Heart right ventricle (tissue), 16 donors: ENCODE measurements at regions not wholly inside any gene's neighbourhood (a gene's known extent, or its start where the extent isn't known, plus 50 kb on each side); places are given as distances from the start of the nearest gene placed in this dataset.

Experiments
- ATAC-seq, 8 donors: fragments of 200-7000 bp; cut with Tn5 transposase; one replicate each; pipeline ENCODE4 v1.9.1; 2020; ENCODE audit warnings: mild to moderate bottlenecking in 8 of 8, moderate library complexity in 8 of 8, moderate number of reproducible peaks in 1 of 8
- DNase-seq, 2 donors: peaks; one replicate each; pipeline ENCODE4 v3.0.0-alpha.2; 2020
- H3K27ac ChIP-seq, 10 donors: fragments of 200-600 bp; sonication (generic) in 2 of 10; one replicate each; pipeline versions ENCODE4 v1.5.0 to v1.8.0; 2020 to 2022; ENCODE audit warnings: mild to moderate bottlenecking in 3 of 10
- H3K27me3 ChIP-seq, 7 donors: fragments of 200-600 bp; one replicate each; pipeline ENCODE4 v1.8.0; 2021 to 2022; ENCODE audit warnings: mild to moderate bottlenecking in 2 of 7
- H3K36me3 ChIP-seq, 9 donors: fragments of 200-600 bp; sonication (generic) in 1 of 9; one replicate each; pipeline versions ENCODE4 v1.5.0 to v1.8.0; 2020 to 2022; ENCODE audit warnings: mild to moderate bottlenecking in 2 of 9
- H3K4me1 ChIP-seq, 9 donors: fragments of 200-600 bp; sonication (generic) in 1 of 9; one replicate each; pipeline versions ENCODE4 v1.5.0 to v1.8.0; 2020 to 2022; ENCODE audit warnings: mild to moderate bottlenecking in 4 of 9
- H3K4me3 ChIP-seq, 10 donors: fragments of 200-600 bp; sonication (generic) in 2 of 10; one replicate each; pipeline versions ENCODE4 v1.5.0 to v1.8.0; 2020 to 2022; ENCODE audit warnings: mild to moderate bottlenecking in 7 of 10, moderate library complexity in 2 of 10
- H3K9me3 ChIP-seq, 11 donors: fragments of 200-600 bp in 10 of 11; sonication (generic) in 2 of 11; one replicate each; pipeline versions ENCODE4 v1.5.0 to v1.8.0; 2013 to 2022; ENCODE audit warnings: mild to moderate bottlenecking in 2 of 11, control low read depth in 1 of 11, moderate library complexity in 1 of 11
- WGBS, 2 donors: extraction: QIAGEN DNeasy Blood & Tissue Kit; methylation state at CpG; one replicate each; pipeline ENCODE4 v1.1.7; 2013; ENCODE audit warnings: inconsistent platforms in 1 of 2; 5-methylcytosine and 5-hydroxymethylcytosine counted together
- intact Hi-C, 10 donors: fragments of 100-400 bp; cut with DNase I; formaldehyde crosslinking; loops; one replicate each; pipeline versions ENCODE4 v1.11.1 to v1.14.2; 2022
- TF ChIP-seq, protein P1 (sequence below), 9 donors: fragments of 200-600 bp; sonication (generic) in 2 of 9; IDR thresholded peaks; one replicate each; pipeline versions ENCODE4 v1.5.0 to v1.8.0; 2021 to 2022; ENCODE audit warnings: antibody characterized with exemption in 9 of 9, mild to moderate bottlenecking in 5 of 9, moderate library complexity in 1 of 9
- donor health status: Arrhythmogenic right ventricular cardiomyopathy.
- donor health status: ischemic (EF 13 %, LVEDD 7.1; RV severe dilation, severe dysfunction).
- donor health status: healthy with polysubstance abuse.
- donor health status: DM: no; HTN: yes; CAD: no.
- donor health status: DM: no; HTN: no; CAD: no.
- donor health status: ischemic (EF 25% LVEDD 6.9; RV normal size, moderate dysfunction).
- donor health status: ischemic (EF 25% LVEDD 5.7; RV mildly dilated, moderate dysfunction).
- donor health status: healthy.
- donor health status: DM: yes; HTN: yes; CAD: no.
- donor health status: Ischemic cardiomyopathy.
- donor health status: ischemic (EF 35%, LVEDD 5.7; RV mildly dilated, moderate dysfunction).
- donor health status: nonischemic (EF 11% LVEDD 7.7; RV severe dilation, severe dysfunction).
- donor health status: DM: yes; HTN: yes; CAD: no.
- donor health status: PGD.
- donor health status: ischemic (EF 29% LVEDD 5.4; RV normal size, mild dysfunction).
- donor health status: nonischemic (EF 23%, LVEDD 6.1; RV moderate dilation, normal function).

DNA sequence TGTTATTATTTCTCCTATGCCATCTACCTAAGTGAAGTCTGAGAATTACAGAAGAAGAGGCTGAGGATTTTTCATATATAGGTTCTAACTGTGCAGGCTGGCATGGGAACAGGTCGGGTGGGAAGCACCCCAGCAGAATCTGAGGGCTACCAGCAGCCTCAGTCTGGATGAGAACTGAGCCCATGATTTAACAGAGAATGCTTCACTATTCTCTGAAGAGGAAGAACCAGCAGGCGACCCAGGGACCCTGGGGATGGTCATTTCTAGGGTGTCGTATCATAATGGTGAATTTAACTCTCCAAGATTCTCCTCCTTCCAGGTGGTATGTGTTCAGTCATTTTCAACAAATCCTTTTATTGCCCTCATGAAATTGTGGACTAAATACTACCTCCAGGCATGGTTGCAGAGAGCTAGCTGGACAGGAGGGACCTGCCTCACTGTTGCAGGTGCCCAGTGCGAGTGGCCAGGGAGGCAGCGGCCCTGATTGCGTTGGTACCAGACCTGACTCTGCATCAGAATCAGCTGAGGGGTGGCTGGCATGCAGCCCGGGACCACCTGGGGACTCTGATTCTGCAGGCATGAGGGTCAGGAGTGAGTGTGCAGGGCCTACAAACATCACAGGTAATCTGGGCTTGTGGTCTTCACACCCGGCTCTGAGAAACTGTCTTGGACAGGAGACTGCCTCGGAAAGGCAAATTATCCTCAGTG is 272.2 kb downstream of the TSN start:
- no peak for ATAC-seq
- intact Hi-C loops: no loop called here
- TF ChIP-seq, protein P1, sequence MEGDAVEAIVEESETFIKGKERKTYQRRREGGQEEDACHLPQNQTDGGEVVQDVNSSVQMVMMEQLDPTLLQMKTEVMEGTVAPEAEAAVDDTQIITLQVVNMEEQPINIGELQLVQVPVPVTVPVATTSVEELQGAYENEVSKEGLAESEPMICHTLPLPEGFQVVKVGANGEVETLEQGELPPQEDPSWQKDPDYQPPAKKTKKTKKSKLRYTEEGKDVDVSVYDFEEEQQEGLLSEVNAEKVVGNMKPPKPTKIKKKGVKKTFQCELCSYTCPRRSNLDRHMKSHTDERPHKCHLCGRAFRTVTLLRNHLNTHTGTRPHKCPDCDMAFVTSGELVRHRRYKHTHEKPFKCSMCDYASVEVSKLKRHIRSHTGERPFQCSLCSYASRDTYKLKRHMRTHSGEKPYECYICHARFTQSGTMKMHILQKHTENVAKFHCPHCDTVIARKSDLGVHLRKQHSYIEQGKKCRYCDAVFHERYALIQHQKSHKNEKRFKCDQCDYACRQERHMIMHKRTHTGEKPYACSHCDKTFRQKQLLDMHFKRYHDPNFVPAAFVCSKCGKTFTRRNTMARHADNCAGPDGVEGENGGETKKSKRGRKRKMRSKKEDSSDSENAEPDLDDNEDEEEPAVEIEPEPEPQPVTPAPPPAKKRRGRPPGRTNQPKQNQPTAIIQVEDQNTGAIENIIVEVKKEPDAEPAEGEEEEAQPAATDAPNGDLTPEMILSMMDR (IDR thresholded peaks at IDR 0.05): no peak
- peaks cover 0 to 8% (median 0%) of the 10 kb centered on the region in 9 donors for H3K4me1 ChIP-seq
- no peak overlapping the region for H3K27ac ChIP-seq
- H3K27me3 ChIP-seq: no peaks in the 10 kb centered on the region
- no peak overlapping the region for H3K4me3 ChIP-seq
- 91 to 94% methylated on average over 9 of the region's 9 CpGs for WGBS, 2 donors
- no peak for DNase-seq
- peaks cover 0 to 5% (median 0%) of the 10 kb centered on the region in 11 donors for H3K9me3 ChIP-seq
- no peaks in the 10 kb centered on the region for H3K36me3 ChIP-seq

DNA sequence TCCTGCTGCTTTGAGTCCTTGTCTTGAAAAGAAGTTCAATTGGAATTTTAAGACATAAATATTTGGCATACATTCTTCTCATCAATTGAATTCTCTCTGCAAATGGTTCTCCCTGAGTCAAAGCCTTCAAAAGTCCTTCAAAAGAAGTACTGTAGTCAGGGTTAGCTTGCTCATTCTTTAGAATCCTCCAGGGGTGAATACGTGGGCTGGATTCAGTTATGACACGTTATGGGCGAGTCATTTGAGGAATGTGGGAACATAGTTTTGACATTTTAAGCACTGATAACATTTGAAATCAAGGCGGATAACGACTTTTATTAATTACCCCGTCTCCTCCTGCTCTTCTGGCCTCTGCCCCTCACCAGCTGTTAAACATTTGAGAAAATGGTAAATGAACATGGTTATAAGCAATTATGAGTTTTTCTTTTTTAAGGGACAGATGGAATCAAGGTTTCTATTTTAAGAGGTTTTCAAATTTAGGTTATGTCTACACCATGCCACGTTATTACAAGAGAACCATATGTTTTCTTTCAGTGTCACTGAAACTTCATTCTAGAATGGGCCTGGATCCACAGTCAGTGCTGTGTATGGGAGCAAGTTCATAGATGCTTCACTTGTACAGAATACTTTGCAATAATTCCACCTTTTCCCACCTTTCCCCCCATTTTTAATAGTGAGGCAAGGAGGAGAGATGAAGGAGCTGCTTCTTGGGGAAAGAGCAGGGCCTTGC is 273.1 kb downstream of the TSN start:
- H3K27me3 ChIP-seq: peaks cover 0 to 4% (median 0%) of the 10 kb centered on the region in 7 donors
- ATAC-seq (peak in 6 of 8 donors; percentile 28 to 78 (median 50)), DNase-seq (no peak)
- H3K27ac ChIP-seq: no peak overlapping the region
- H3K4me3 ChIP-seq: no peak overlapping the region
- TF ChIP-seq, protein P1 (IDR thresholded peaks at IDR 0.05): no peak
- peaks cover 0 to 8% (median 0%) of the 10 kb centered on the region in 9 donors for H3K4me1 ChIP-seq
- H3K9me3 ChIP-seq: peaks cover 0 to 5% (median 0%) of the 10 kb centered on the region in 11 donors
- WGBS, 2 donors: 34 to 38% methylated on average over 7 of the region's 7 CpGs
- intact Hi-C loops: no loop called here
- no peaks in the 10 kb centered on the region for H3K36me3 ChIP-seq

DNA sequence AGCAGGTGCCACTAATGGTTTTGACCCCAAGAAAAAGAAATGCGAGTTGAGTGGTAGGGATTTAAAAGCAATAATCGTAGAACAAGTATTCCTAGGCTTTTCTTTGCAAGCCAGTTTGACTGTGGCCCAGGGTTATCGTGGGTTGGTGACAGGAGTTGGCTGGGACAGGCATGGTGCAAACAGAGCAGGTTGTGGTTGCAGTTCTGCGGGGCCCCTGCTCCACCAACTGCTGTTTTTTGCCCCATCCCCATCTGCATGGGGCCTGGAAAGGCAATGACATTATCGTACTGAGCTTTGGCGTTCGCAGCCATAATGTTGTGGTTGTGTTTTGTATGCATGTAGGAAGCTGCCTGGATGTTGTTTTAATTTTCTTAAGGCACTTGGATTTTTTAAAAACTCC is 274.0 kb downstream of the TSN start:
- TF ChIP-seq, protein P1 (IDR thresholded peaks at IDR 0.05): no peak
- WGBS, 2 donors: 92 to 93% methylated on average over 7 of the region's 7 CpGs
- Histone ChIP-seq H3K27ac (no peak overlapping the region), H3K4me1 (peaks cover 0 to 8% (median 0%) of the 10 kb centered on the region in 9 donors), H3K9me3 (peaks cover 0 to 5% (median 0%) of the 10 kb centered on the region in 11 donors), H3K4me3 (no peak overlapping the region), H3K36me3 (no peaks in the 10 kb centered on the region), H3K27me3 (peaks cover 0 to 4% (median 0%) of the 10 kb centered on the region in 7 donors)
- intact Hi-C loops: no loop called here
- DNase-seq: no peak
- ATAC-seq: no peak

DNA sequence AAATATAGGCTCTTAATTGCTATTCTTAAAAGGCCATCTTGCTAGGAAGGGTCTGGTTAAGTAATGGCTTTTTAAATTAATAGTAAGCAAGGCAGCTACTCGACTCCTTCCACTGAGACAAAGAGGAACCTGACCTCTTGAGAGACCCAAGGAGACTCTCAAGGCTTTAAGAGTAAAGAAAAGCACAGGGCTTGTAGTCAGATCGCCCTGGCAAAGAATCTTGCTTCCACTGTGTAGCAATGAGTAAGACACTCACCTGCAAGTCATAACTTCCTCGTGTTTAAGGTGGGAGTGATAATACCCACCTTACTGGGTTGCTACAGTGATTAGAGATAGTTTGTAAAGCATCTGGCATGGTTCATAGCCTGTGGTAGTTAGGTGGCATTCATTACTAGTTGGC is 274.5 kb downstream of the TSN start:
- peaks cover 0 to 5% (median 0%) of the 10 kb centered on the region in 11 donors for H3K9me3 ChIP-seq
- H3K36me3 ChIP-seq: no peaks in the 10 kb centered on the region
- H3K4me1 ChIP-seq: peaks cover 0 to 8% (median 0%) of the 10 kb centered on the region in 9 donors
- no peak overlapping the region for H3K27ac ChIP-seq
- intact Hi-C loops: no loop called here
- no peak for ATAC-seq
- 89 to 90% methylated on average over 3 of the region's 3 CpGs for WGBS, 2 donors
- H3K27me3 ChIP-seq: peaks cover 0 to 4% (median 0%) of the 10 kb centered on the region in 7 donors
- DNase-seq: no peak
- TF ChIP-seq, protein P1 (IDR thresholded peaks at IDR 0.05): no peak
- no peak overlapping the region for H3K4me3 ChIP-seq
